GM12865 (cell line): ENCODE measurements at regions not wholly inside any gene's neighbourhood (a gene's known extent, or its start where the extent isn't known, plus 50 kb on each side); places are given as distances from the start of the nearest gene placed in this dataset.

Experiments used
- DNase-seq: peaks from one replicate; pipeline ENCODE4 v3.0.0; 2010; ENCODE audit warnings: low read depth
- H3K4me3 ChIP-seq: 2 replicates; pipeline ENCODE4 v1.5.1; 2011; ENCODE audit warnings: mild to moderate bottlenecking, low read depth, low read length, control low read depth
- CTCF ChIP-seq: IDR thresholded peaks from 2 replicates; pipeline ENCODE4 v1.5.1; 2011; ENCODE audit warnings: low read length, control low read depth, low read depth, inconsistent platforms; ENCODE audit not compliant: insufficient read depth; ENCODE audit errors: missing control alignments

GRCh38 chr1:69406244-69406643 is 161.5 kb upstream of the LRRC7 start:
- DNase-seq = no peak

GRCh38 chr1:69409731-69410456 is 157.8 kb upstream of the LRRC7 start:
- no peak for DNase-seq
- TF ChIP-seq CTCF = no peak
- no peak overlapping the region for H3K4me3 ChIP-seq

More at GRCh38 chr1:69406244-69406643, 161.5 kb upstream of the LRRC7 start:
- no peak for TF ChIP-seq CTCF
- no peak overlapping the region for H3K4me3 ChIP-seq

GRCh38 chr1:69410457-69410850 is 157.3 kb upstream of the LRRC7 start:
- DNase-seq = no peak
- no peak for TF ChIP-seq CTCF

GRCh38 chr1:69410893-69411292 is 156.8 kb upstream of the LRRC7 start:
- no peak overlapping the region for H3K4me3 ChIP-seq
- no peak for TF ChIP-seq CTCF
- DNase-seq = no peak

More at GRCh38 chr1:69410457-69410850, 157.3 kb upstream of the LRRC7 start:
- no peak overlapping the region for H3K4me3 ChIP-seq

GRCh38 chr1:69411617-69412016 is 156.1 kb upstream of the LRRC7 start:
- DNase-seq = no peak
- H3K4me3 ChIP-seq = no peak overlapping the region
- no peak for TF ChIP-seq CTCF

GRCh38 chr1:69413129-69413528 is 154.6 kb upstream of the LRRC7 start:
- no peak overlapping the region for H3K4me3 ChIP-seq
- TF ChIP-seq CTCF = no peak
- no peak for DNase-seq

GRCh38 chr1:69414574-69414973 is 153.1 kb upstream of the LRRC7 start:
- no peak for TF ChIP-seq CTCF
- no peak overlapping the region for H3K4me3 ChIP-seq
- DNase-seq = no peak
